Fibroblast of mammary gland (primary cell): ENCODE measurements at regions not wholly inside any gene's neighbourhood (a gene's known extent, or its start where the extent isn't known, plus 50 kb on each side); places are given as distances from the start of the nearest gene placed in this dataset.

Experiments
- DNase-seq: peaks from one replicate; pipeline ENCODE4 v3.0.0-alpha.2; 2010; ENCODE audit warnings: low read depth
- H3K4me3 ChIP-seq: 2 replicates; pipeline ENCODE4 v1.5.1; 2011; ENCODE audit warnings: low read depth, mild to moderate bottlenecking, low read length, moderate library complexity; ENCODE audit not compliant: control insufficient read depth
- CTCF ChIP-seq: conservative IDR thresholded peaks from 2 replicates; pipeline ENCODE4 v1.5.1; 2011; ENCODE audit warnings: low read depth, low read length, inconsistent platforms; ENCODE audit not compliant: control insufficient read depth, insufficient read depth

- no peak overlapping the region for H3K4me3 ChIP-seq
- no peak for DNase-seq
- no peak for TF ChIP-seq CTCF
Observed at GRCh38 chr4:165765053-165765452, 108.0 kb upstream of the TLL1 start.

GRCh38 chr4:165766018-165766417, 107.0 kb upstream of the TLL1 start:
- H3K4me3 ChIP-seq: no peak overlapping the region
- DNase-seq: no peak
- TF ChIP-seq CTCF: no peak

GRCh38 chr4:165766976-165767375, 106.1 kb upstream of the TLL1 start:
- no peak for DNase-seq
- no peak overlapping the region for H3K4me3 ChIP-seq
- TF ChIP-seq CTCF: no peak

GRCh38 chr4:165767671-165768070, 105.4 kb upstream of the TLL1 start:
- TF ChIP-seq CTCF: no peak
- H3K4me3 ChIP-seq: no peak overlapping the region
- DNase-seq: no peak

GRCh38 chr4:165768281-165768680, 104.8 kb upstream of the TLL1 start:
- no peak for TF ChIP-seq CTCF
- no peak overlapping the region for H3K4me3 ChIP-seq
- no peak for DNase-seq

GRCh38 chr4:165774326-165774725, 98.7 kb upstream of the TLL1 start:
- no peak overlapping the region for H3K4me3 ChIP-seq
- no peak for TF ChIP-seq CTCF
- no peak for DNase-seq

- H3K4me3 ChIP-seq: no peak overlapping the region
- DNase-seq: peak; percentile 72
- no peak for TF ChIP-seq CTCF
Observed at GRCh38 chr4:165779950-165780670, 92.9 kb upstream of the TLL1 start.
